ENCODE measurements at regions not wholly inside any gene's neighbourhood (a gene's known extent, or its start where the extent isn't known, plus 50 kb on each side); places are given as distances from the start of the nearest gene placed in this dataset.

DNA sequence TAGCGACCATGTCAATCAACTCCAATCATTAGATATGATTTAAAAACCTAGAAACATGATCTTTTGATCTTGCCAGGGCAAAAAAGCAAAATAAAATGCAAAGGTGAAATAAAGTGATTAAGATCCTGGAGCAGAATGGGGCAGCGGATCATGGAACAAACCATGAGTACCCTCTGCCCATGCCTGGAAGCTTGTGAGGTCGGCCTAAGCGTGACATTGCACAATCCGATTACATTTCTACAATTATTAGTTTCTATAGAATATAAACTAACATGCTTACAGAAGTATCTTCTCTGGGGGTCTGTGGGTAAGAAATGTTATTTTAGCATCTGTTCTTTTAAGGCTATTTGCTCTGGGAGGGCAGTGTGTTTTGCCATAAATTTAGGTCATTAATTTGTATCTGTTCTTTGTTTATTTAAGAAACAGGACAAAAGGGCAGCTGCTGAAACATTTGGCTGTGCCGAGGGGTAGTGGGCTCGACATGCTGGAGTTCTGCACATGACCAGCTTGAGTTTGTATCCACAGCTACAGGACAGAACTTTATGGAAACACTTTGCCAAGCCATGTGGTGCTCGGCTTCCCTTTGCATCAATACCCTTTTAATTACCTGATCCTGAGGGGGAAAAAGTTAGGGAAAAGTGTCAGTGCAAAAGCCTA, 55.9 kb downstream of the ZBTB18 start:
- H3K36me3 ChIP-seq = no peaks in the 10 kb centered on the region
- intact Hi-C loops (cut with DNase I) = no loop called here
- WGBS = 76% methylated on average over 8 of the region's 8 CpGs
- no peak overlapping the region for H3K4me3 ChIP-seq
- peaks cover 0 to 11% (median 0%) of the 10 kb centered on the region in 4 donors for H3K27me3 ChIP-seq
- no peaks in the 10 kb centered on the region for H3K9me3 ChIP-seq
- no peaks in the 10 kb centered on the region for H3K4me1 ChIP-seq
- DNase-seq (ENCODE audit: extremely low spot score) = no peak
- no peak overlapping the region for H3K27ac ChIP-seq (replicated peaks in 1 of 4)
- TF ChIP-seq POLR2A (IDR thresholded peaks at IDR 0.05; ENCODE audit: low read depth) = no peak
- no peak for TF ChIP-seq POLR2AphosphoS5 (IDR thresholded peaks at IDR 0.05)
- TF ChIP-seq EP300 (IDR thresholded peaks at IDR 0.05) = no peak
- TF ChIP-seq, protein P1, sequence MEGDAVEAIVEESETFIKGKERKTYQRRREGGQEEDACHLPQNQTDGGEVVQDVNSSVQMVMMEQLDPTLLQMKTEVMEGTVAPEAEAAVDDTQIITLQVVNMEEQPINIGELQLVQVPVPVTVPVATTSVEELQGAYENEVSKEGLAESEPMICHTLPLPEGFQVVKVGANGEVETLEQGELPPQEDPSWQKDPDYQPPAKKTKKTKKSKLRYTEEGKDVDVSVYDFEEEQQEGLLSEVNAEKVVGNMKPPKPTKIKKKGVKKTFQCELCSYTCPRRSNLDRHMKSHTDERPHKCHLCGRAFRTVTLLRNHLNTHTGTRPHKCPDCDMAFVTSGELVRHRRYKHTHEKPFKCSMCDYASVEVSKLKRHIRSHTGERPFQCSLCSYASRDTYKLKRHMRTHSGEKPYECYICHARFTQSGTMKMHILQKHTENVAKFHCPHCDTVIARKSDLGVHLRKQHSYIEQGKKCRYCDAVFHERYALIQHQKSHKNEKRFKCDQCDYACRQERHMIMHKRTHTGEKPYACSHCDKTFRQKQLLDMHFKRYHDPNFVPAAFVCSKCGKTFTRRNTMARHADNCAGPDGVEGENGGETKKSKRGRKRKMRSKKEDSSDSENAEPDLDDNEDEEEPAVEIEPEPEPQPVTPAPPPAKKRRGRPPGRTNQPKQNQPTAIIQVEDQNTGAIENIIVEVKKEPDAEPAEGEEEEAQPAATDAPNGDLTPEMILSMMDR (IDR thresholded peaks at IDR 0.05) = no peak

DNA sequence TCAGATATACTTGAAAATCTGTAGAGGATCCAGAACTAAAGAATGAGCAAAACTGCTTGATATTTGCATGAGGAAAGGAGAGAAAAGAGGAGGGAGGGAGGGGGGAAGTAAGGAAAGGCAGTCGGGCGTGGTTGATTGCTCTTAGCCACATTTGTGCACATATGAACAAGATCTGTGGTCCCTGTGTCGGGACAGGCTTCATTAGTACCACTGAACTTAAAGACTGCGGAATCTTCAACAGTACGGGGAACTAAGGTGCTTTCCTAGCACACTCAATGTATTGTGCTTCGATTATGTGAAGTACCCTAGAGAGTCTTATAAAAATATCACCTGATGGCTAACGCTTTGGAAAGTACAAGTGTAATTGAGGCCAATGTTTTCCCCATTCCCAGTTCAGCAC, 59.9 kb downstream of the ZBTB18 start:
- no peaks in the 10 kb centered on the region for H3K9me3 ChIP-seq
- no peak overlapping the region for H3K4me3 ChIP-seq
- DNase-seq (ENCODE audit: extremely low spot score) = no peak
- H3K27ac ChIP-seq (replicated peaks in 1 of 4) = no peak overlapping the region
- intact Hi-C loops (cut with DNase I) = no loop called here
- H3K4me1 ChIP-seq = peaks cover 0 to 14% (median 8%) of the 10 kb centered on the region in 4 donors
- WGBS = 97% methylated on average over 7 of the region's 7 CpGs
- no peaks in the 10 kb centered on the region for H3K36me3 ChIP-seq
- no peak for TF ChIP-seq POLR2AphosphoS5 (IDR thresholded peaks at IDR 0.05)
- TF ChIP-seq EP300 (IDR thresholded peaks at IDR 0.05) = no peak
- TF ChIP-seq POLR2A (IDR thresholded peaks at IDR 0.05; ENCODE audit: low read depth) = no peak
- TF ChIP-seq, protein P1 (IDR thresholded peaks at IDR 0.05) = no peak
- H3K27me3 ChIP-seq = no peaks in the 10 kb centered on the region

DNA sequence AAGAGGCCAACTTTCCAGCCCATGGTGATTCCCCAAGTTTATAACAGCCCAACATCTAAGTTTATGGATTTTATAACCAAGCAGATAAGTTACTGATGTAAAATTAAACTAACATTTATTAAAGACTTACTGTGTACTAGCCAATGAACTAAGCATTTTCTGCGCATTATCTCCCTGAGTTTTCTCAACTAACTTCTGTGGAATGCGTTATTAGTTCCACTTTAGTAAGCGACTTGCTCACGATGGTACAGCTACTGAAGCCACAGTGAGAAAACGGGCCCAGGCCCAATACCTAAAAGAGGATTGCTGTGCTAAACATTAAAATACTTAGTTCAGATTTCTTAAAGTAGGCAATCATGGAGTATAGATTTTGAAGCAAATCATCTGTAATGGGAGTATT, 61.0 kb downstream of the ZBTB18 start:
- no peak overlapping the region for H3K27ac ChIP-seq (replicated peaks in 1 of 4)
- TF ChIP-seq EP300 (IDR thresholded peaks at IDR 0.05) = no peak
- TF ChIP-seq POLR2A (IDR thresholded peaks at IDR 0.05; ENCODE audit: low read depth) = no peak
- TF ChIP-seq POLR2AphosphoS5 (IDR thresholded peaks at IDR 0.05) = no peak
- H3K4me3 ChIP-seq = no peak overlapping the region
- H3K9me3 ChIP-seq = no peaks in the 10 kb centered on the region
- DNase-seq (ENCODE audit: extremely low spot score) = no peak
- no peaks in the 10 kb centered on the region for H3K36me3 ChIP-seq
- 96% methylated on average over 5 of the region's 5 CpGs for whole genome bisulfite sequencing
- H3K4me1 ChIP-seq = peaks cover 0 to 14% (median 8%) of the 10 kb centered on the region in 4 donors
- no peaks in the 10 kb centered on the region for H3K27me3 ChIP-seq
- intact Hi-C loops (cut with DNase I) = no loop called here

DNA sequence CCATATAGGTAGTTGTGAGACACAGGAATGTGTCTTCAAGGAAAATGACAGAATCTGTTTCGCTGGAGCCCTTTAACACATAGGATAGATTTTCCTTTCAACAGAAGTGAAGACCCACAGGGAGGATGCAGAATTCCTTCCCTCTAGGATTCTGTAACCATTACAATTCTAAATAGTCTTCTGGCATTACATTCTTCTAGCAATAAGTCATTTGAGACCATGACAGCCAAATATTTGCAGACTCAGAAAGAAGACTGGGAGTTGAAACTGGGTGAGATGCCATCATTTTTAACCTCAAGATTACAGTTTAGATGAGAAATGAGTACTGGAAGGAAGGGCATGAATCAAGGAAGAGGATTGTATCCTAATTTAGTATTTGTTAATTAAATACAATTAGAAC, 61.6 kb downstream of the ZBTB18 start:
- H3K36me3 ChIP-seq = no peaks in the 10 kb centered on the region
- no peak for DNase-seq (ENCODE audit: extremely low spot score)
- 74% methylated on average over 1 of the region's 1 CpG for WGBS
- no peaks in the 10 kb centered on the region for H3K9me3 ChIP-seq
- H3K4me1 ChIP-seq = peaks cover 0 to 14% (median 8%) of the 10 kb centered on the region in 4 donors
- TF ChIP-seq, protein P1 (IDR thresholded peaks at IDR 0.05) = no peak
- TF ChIP-seq POLR2AphosphoS5 (IDR thresholded peaks at IDR 0.05) (no peak), POLR2A (IDR thresholded peaks at IDR 0.05; ENCODE audit: low read depth) (no peak), EP300 (IDR thresholded peaks at IDR 0.05) (no peak)
- H3K27me3 ChIP-seq = no peaks in the 10 kb centered on the region
- no peak overlapping the region for H3K27ac ChIP-seq (replicated peaks in 1 of 4)
- no peak overlapping the region for H3K4me3 ChIP-seq
- intact Hi-C loops (cut with DNase I) = no loop called here

DNA sequence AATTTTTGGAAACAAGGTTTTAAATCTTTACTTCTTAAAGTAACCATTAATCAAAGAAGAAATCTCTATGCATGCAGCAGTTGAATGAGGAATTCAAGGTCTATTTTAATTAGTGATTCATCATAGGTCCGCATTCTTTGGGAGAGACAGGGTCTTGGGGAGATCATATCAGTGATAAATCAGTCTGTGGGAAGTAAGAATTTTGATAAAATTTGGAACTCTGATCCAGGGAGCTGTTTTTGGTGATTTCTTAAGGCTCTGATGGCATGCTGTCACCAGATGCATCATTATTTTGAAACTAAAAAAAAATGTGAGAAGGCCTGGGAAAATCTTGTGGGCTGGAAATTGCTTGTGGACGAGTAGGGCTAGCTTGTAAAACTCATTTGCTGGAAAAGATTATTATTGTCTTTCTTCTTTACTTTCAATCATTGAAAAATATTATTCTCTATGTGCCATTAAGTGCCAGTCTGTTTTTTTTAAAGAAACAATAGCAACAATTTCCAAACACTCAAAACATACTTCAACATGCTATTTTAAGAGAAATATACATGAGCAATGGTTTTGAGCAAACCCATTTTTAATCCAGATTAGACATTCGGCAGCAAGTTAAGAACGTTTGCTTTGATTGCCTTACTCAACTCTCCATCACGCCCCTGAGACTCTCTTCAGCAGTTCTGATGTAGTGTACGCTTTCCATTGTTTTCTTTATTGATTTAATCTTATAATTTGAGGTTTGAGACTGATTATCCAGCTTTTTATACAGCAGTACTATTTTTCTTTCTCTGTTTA, 62.6 kb downstream of the ZBTB18 start:
- Histone ChIP-seq H3K36me3 (no peaks in the 10 kb centered on the region), H3K4me1 (peaks cover 0 to 14% (median 8%) of the 10 kb centered on the region in 4 donors), H3K27me3 (peaks cover 0 to 5% (median 0%) of the 10 kb centered on the region in 4 donors), H3K4me3 (no peak overlapping the region), H3K9me3 (no peaks in the 10 kb centered on the region), H3K27ac (replicated peaks in 1 of 4) (no peak overlapping the region)
- no peak for DNase-seq (ENCODE audit: extremely low spot score)
- TF ChIP-seq, protein P1 (IDR thresholded peaks at IDR 0.05) = no peak
- TF ChIP-seq POLR2A (IDR thresholded peaks at IDR 0.05; ENCODE audit: low read depth) (no peak), POLR2AphosphoS5 (IDR thresholded peaks at IDR 0.05) (no peak), EP300 (IDR thresholded peaks at IDR 0.05) (no peak)
- WGBS = 81% methylated on average over 6 of the region's 6 CpGs
- intact Hi-C loops (cut with DNase I) = no loop called here

Measured in esophagus muscularis mucosa (tissue), 4 donors.